GM19240 (cell line): ENCODE measurements at regions not wholly inside any gene's neighbourhood (a gene's known extent, or its start where the extent isn't known, plus 50 kb on each side); places are given as distances from the start of the nearest gene placed in this dataset.
"Not testable (repeated sequence)": the region's sequence is repeated elsewhere in the genome, so short reads cannot be mapped to it uniquely, and the experiment has no call there.

Experiments used
- DNase-seq: peaks from one replicate; pipeline ENCODE4 v3.0.0; 2011; ENCODE audit warnings: low spot score; ENCODE audit not compliant: insufficient read length

DNA sequence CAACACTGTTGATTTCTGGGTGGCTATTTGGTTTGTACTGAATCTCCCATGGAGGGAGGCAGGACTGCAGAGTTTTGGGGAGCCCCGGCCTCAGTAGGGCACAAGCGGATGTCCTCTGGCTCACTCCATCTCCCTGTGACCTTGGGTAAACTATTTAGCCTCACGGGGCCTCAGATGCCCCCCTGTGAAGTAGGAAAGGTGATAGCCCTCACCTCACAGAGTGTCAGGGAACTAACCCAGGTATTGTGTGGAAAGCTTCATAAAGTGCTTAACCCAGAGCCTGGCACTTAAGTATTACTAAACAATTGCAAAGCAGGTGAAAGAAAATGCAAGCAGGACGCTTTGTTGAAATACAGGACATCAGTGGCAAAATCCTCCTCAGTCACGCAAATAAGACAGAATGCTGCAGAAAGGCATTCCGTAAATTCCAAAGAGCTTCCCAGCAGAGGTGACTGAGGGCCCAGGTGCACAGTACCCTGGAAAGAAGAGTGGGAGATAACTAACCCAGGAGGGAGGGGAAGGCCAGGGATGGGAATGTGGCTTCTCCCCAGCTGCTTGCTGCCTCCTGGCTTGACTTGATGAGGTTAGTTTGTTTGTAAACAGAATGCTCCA, 436.3 kb downstream of the PRDM2 start:
- DNase-seq = no peak

GRCh38 chr1:14136881-14137280, 436.9 kb downstream of the PRDM2 start:
- DNase-seq = no peak

DNA sequence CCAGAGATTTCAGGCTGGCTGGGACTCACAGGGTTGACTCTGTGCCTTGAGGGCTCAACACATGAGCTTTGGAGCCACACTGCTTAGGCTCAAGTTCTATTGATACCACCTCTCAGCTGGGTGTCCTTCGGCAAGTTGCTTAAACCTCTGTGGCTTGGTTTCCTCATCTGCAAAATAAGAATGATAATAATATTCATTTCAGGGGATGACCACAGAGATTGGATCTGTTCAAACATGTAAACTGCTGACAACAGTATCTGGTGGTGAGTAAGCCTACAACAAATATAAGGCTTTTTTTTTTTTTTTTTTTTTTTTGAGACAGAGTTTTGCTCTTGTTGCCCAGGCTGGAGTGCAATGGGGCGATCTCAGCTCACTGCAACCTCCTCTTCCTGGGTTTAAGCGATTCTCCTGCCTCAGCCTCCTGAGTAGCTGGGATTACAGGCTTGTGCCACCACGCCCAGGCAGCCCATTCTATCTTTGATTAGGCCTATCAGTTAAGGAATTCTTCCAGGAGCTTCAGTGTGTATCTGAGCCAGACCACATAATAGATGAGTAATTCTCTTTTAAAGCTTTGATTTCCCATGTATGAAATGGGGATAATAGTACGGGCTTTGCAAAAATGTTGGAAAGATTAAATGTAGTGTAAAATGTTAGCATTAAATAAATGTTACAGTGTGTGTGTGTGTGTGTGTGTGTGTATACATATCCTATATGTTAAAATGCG, 437.6 kb downstream of the PRDM2 start:
- no peak for DNase-seq

DNA sequence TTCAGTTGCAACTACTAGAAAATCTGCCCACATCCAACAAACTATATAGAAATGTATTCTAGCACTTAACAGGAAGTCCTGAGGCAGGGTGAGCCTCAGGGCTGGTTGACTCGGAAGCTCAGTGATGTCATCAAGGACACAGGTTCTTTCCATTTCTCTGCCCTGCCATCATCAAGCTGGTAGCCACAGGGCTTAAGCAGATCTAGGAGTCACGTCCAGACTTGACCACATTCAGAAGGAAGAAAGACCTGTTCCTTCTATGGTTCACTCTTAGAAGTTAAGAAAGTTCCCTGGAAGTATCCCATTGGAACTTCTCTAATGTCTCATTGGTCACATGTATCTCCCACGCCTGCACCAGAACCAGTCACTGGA, 438.1 kb downstream of the PRDM2 start:
- DNase-seq = no peak

- no peak for DNase-seq
Measured at GRCh38 chr1:14138687-14139086, 438.7 kb downstream of the PRDM2 start.

DNA sequence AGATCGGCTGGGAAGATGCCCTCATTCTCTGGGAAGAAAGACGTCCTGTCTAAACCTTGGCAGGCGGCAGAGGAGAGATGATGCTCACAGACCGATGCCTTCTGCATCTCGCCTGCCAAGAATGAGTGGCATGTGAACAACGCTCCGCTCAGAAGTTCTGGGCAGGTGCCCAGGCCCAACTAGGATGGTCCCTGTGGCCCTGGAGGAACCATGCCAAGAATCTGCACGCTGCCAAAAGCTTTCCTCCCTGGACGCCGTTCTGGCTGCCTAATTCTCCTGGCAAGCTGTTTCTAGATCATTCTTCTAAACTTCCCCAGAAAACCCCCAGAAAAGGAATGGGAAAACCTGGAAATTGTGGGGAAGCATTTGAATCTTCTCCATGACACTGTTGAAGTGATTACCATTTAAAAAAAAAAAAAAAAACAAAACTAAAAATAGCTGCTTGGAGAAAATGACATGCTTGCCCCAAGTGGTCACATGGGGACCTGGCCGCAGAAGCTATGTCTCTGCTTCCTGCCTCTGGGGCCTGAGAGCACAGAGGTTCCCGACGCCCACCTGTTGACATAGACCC, 440.9 kb downstream of the PRDM2 start:
- DNase-seq = no peak

DNA sequence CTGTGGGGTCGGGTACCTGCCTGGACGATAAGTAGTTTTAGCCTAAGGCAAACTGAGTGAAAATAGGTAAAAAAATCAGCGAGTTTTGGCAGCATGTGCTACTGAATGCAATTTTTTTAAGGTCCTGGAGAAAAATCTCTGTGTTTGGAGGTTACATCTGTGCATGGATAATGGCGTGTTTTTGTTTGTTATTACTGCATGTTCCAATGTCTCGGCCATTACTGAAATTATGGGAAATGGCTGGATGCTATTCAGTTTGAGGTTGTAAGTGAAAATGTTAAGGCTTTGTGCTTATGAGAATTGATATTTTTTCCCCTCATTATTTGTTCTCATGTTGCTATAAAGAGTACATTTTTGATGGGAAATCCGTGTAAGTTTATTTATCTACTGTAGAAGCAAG, 441.7 kb downstream of the PRDM2 start:
- DNase-seq = no peak

GRCh38 chr1:14142397-14143100, 442.6 kb downstream of the PRDM2 start:
- no peak for DNase-seq

DNA sequence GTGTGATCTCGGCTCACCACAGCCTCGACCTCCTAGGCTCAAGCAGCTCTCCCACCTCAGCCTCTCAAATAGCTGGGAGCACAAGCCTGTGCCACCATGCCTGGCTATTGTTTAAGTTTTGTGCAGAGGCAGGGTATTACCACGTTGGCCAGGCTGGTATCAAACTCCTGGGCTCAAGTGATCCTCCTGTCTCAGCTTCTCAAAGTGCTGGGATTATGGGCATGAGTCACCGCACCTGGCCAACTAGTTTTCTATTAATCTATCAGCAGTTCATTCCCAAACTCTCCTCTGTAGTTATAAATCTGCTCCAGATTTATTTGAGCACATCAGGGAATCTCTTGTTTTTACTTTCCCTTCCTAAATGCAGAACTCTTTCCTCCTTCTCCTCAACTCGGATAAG, 443.8 kb downstream of the PRDM2 start:
- DNase-seq = no peak

- no peak for DNase-seq
Measured at GRCh38 chr1:14148526-14148925, 448.5 kb downstream of the PRDM2 start.

- no peak for DNase-seq
Measured at GRCh38 chr1:14149431-14149830, 449.1 kb upstream of the KAZN start.

GRCh38 chr1:14156543-14156942, 441.9 kb upstream of the KAZN start:
- DNase-seq = no peak

DNA sequence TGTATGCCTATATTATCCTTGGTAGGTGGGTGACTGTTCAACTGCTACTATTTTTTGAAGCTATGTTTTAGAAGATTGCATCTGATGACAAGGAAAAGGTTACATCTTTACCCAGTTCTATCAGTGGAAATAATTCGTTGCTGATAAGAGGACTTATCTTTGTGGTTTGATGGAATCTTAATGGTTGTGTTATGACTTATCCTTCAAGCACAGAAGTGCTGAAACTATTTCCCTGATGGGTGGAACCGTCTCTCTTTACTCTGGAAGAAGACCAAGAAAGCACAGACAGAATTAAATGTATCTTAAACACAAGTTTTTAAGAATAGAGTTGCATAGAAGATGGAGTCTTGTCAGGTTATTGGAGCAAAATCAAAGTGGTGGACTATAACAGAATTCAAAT, 437.7 kb upstream of the KAZN start:
- no peak for DNase-seq

DNA sequence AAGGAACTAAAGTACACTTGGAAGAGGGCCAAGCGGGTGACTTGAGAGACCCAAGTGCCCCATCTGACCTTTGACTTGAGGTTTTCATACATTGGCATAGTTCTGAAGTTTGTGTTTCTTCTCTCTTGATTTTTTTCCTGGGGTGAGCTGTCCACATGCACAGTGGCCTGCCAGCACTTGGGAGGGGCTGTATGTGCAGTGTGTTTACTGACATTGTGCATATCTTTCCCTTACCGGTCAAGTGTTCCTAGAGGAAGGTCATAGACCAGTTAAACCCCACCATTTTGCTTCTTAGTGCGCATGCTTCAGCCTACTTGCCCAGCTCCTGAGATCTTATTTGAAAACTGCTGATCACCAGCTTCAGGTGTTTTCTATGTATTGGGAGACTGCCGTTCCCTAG, 435.2 kb upstream of the KAZN start:
- no peak for DNase-seq

GRCh38 chr1:14165371-14165801, 433.1 kb upstream of the KAZN start:
- no peak for DNase-seq

- DNase-seq = no peak
Measured at GRCh38 chr1:14167884-14168283, 430.6 kb upstream of the KAZN start.

GRCh38 chr1:14168326-14169063, 430.0 kb upstream of the KAZN start:
- no peak for DNase-seq

DNA sequence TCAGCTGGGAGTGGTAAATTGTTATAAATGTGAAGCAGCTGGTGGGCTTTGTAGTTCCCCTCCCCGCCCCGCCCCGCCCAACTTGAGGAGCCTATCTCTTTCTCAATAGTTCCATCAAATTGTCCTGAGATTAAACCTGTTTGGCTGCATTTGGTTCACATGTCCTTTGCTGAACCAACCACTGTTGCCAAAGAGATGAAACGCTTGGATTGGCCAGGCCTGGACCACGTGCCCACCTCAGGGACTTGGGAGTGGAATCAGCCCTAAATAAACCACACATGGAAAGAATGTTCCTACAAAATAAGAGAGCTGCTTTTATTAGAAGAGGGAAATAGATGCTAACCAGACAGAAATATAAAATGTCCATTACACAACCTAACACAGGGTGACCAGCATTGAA, 424.9 kb upstream of the KAZN start:
- DNase-seq = no peak

DNA sequence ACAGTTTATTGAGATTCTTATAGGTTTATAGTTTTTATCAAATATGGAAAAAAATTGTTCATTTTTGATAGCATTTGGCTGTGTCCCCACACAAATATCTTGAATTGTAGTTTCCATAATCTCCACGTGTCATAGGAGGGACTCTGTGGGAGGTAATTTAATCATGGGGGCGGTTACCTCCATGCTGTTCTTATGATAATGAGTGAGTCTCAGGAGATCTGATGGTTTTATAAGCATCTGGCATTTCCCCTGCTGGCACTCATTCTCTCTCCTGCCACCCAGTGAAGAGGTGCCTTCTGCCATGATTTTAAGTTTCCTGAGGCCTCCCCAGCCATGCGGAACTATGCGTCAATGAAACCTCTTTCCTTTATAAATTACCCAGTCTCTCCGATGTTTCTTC, 420.6 kb upstream of the KAZN start:
- not testable (repeated sequence) for DNase-seq

DNA sequence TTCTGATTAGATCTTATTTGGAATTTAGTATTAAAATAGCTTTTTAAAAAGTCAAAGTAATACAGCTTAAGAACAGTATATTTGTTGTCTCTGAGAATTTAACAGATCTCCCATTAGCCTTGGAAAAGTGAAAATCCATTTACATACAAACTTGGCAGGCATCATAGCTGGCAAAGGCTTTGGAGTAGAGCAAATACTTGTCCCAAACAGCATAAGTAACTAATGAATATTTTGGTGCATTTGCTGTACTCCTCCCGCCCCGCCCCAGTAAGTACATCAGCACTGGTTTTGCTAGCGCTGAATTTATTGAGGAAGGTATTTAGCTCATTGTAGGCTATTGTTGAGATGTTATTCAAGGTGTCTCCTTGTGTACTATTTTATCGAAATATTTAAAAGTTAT, 417.7 kb upstream of the KAZN start:
- no peak for DNase-seq

GRCh38 chr1:14181191-14181795, 417.2 kb upstream of the KAZN start:
- no peak for DNase-seq
